ENCODE measurements at regions not wholly inside any gene's neighbourhood (a gene's known extent, or its start where the extent isn't known, plus 50 kb on each side); places are given as distances from the start of the nearest gene placed in this dataset.
"Not testable (repeated sequence)": the region's sequence is repeated elsewhere in the genome, so short reads cannot be mapped to it uniquely, and the experiment has no call there.

DNA sequence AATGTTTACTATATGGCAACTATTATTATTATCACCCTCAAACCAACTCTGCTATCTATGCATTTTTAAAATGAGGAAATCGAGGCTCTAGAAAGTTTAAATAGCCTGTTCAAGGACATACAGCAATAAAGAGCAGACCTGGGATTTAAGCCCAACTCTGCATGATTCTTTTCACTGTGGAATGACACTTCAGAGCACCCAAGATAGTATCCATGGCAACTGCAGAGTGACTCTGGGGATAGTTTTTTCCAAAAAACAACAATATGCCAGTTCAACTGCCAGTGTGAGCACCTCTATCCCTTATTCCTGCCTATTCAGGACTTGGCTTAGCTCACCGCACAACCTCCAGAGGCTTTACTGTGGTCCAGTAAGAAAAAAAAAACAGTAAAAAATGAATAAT is 293.9 kb downstream of the BRINP2 start:
- DNase-seq, result no peak

DNA sequence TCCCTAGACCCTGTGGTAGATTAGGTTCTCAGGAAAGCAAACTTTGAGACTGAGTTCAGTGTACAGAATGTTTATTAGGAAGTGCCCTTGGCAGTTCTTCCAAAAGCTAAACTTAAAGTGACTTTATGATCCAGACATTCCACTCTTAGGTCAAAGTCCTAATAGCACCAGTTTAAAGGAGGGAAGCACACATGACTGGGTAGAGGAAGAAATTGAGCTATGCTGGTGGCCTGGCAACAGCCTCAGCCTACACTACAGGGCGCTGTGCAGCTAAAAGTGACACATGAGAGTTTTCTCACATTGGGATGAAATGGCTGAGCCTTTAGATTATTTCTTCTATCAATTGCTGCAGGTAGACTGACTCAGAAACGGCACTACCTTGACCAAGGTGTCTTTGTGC is 280.4 kb downstream of the BRINP2 start:
- no peak for DNase-seq

DNA sequence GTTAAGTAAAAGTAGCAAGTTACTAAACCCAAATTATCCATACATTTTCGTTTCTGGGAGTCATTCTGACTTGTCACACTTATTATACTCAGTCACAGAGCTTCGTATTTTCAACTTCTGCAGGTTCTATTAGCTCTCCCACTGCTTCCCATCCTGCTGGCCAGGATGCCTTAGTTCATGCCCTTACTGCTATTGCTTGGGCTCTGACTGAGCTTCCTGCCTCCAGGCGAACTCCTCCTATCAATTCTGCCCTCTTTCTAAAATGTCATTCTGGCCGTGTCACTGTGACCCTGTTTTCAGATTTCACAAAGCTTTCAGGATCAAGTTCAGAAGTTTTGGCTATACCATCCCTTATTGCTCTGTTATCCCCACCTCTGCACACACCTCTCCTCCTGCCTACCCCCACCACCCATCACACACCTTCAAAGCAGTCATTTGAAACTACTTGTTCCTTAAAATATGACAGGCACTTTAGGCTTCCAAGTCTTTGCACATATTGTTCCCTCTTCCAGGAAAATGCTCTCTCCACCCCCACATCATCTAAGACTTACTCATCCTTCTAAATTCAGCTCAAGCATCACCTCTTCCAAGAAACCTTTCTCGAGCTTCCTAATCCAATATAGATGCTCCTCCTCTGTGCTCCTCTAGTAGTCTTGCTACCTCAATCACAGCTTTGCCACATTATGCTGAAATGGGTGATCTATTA is 278.0 kb downstream of the BRINP2 start:
- no peak for DNase-seq

DNA sequence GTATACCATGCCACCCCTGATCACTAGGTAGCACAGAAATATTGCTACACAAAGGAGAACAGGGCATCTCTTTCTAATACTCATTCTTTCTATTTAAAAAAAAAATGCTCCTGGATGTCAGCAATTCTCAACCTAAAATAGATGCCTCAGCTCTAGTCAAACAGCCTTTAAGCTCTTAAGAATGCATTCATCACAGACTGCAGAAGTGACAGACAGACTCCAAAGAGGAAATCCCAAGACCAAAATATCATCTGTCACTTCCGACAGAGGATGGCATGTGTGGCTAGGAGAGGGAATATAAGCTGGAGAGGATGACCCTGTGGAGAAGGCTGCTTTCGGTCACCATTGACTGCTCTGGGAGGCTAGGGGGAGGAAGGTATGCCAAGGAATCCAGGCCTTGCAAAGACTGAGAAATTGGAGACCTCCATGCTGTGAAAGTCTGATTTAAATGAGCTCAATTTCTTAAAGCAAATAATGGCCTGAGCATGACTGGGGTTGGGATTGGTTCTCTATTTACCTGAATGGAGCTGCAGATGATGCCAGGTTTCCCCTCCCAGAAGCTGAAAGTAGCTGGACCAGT is 277.4 kb downstream of the BRINP2 start:
- no peak for DNase-seq

DNA sequence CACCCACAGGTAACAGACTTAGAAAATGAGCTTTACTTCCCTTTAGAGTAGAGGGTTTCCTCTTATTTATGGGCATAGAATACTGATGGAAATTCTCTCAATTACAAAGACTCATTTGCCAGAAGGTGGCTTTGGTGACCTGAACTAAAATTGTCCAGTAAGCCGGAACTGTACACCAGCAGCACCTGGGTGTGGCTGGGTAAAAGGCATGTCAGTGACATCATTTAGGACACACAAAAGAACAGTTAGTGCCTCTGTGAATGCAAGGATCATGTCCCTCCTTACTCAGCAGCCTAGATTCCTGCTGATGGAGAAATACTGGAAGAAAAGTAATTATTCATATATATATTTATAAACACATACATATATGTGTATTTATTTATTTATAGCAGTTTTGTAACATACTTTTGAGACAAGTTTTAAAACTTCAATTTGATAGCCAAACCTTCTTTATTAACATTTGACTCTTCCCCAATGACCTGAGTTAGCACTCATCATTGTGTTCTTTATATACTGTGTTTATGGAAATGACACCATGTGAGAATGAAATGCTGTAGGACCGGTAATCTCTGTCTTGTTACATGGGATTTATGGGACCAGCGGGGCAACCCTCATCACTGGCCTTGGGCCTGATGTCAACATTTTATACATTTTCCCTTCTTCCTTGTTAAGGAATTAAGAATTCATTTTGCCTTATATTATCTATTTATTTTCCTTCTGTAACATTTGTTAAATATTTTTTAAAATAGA is 274.4 kb downstream of the BRINP2 start:
- no peak for DNase-seq

DNA sequence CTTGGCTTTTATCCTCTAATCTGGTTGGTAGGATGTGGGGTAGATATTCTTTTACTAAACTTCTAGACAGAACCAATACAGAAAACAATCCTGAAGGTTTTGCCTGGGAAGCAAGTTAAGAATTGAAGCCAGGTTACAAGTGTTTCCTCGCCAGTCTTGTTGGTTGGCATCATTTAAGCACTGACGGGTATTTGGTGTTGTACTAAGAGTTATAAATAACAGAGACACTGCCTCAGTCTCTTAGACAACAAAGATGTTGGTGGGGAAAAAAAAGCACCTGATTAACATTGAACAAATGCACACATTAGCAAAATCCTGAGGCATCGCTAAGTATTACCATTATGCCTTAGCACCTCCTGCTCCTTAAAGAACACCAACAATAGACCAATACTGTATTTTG is 272.2 kb downstream of the BRINP2 start:
- DNase-seq, result no peak

DNA sequence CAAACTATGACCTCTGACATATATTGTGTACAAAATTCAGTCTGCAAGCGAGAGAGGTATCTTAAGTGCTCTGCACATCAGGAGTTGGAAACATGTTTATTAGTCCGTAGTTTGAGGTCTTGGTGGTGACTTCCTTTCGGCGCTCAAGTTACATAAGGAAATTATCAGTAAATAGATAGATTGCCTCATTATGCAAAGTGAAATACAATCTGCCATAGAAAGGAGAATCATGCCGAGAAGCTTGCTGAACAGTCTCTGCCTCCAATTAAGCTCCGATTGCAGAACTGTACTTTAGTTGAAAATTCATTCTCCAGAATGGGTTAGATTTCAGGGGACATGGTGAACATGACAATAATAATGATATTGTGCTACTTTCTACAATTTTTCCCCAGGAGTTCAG is 271.8 kb downstream of the BRINP2 start:
- DNase-seq, result no peak

DNA sequence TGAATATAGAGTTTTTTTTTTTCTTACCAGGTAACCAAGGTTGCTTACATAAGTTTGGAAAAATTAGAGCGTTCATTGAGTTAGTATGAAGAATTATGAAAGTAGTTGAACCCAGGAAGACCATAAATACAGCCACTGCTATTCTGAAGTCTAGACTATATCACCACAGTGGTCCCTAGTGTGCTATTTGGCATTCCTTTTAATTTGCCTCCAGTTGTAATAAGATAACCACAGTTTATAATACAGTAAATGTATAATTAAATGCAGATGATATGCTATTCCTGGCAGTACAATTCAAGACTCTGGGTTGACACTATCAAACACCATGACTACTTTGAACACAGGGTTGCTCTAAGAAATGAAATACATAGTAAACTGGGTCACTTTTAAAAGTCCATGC is 270.5 kb downstream of the BRINP2 start:
- DNase-seq, result no peak

DNA sequence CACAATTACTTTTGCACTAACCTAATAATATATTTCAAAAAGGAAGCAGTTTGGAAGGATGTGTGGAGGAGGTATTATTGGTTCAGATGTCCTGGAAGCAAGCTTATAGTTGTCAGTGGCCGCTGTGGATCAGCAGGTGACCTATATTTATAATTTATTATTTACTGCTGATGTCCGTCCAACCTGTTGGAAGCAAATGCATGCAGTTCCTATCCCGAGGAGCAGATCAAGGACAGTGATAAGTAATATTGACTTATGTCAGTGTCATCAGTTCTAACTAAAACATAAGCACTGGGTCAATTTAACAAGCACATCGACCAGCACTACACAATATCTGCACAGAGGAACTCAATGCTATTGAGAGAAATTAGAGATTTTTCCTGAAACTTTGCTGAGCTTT is 270.1 kb downstream of the BRINP2 start:
- DNase-seq, result no peak

DNA sequence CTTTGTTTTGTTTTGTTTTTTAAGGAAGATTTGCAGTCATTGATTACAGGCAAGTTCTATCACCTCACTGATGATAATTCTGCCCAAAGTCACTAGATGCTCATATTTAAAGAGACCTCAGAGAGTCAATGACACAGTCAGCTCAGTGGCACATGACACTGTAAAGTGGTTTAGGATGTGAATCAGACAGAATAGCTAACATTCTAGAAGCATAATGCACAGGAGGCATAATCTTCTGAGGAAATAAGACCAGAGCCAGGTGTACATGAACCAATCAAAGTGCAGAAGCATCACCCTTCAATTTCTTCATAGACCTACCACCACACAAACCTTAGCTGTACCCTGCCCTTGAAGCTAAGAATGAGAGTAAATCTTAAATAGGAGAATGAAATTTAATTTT is 268.5 kb downstream of the BRINP2 start:
- no peak for DNase-seq

DNA sequence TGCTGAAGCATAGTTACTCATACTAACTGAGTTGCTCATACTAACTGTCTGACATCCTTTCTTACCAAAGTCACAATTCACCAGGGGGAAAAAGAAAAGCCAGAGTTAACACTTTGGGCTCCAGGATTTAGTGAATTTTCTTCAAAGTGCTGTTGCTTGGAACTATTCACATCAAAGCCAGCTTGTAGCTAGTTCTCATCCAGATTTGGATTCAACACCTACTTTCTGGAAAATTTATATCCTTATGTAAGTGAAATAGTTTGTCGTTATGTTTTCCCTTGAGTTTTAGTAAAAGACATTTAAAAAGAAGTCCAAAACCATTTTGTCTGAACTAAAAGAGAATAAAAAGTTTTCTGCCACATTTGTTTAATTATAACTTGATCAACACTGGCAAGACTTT is 264.6 kb downstream of the BRINP2 start:
- no peak for DNase-seq

DNA sequence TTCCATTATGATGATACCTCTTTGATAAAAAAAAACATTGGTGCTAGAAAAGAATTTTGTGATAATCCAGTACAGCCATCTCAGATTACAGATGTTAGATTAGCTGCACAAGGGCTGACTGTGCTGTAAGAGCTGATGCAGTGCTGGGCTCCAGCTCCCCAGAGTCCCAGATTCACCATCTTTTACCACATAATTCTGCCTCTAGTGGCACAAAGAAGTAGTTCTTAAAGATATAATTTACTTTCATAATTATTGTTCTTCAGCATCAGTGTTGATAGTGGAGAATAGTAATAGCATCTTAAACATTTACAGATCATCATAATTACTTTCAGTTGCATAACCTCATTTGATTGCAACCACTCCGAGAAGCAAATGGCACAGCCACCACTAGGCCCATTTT is 262.1 kb downstream of the BRINP2 start:
- DNase-seq, result no peak

DNA sequence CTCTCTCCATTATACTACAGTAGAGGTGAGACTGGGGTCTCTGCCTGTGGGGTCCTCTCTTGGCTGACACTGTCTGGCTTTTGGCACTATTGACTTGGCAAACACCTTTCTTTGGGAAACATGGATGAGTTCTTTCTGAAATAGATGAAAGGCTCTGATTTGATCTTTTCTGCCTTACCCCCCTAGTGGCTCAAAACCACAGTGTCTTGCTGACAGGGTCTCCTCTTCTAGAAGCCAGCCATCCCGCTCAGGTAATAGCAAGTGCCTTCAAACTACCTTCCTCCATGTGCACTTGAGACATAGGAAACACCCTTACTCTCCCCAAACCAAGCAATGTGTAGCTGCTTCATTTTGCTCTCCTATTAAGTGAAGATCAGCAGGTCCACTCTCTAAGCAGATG is 260.4 kb downstream of the BRINP2 start:
- no peak for DNase-seq

DNA sequence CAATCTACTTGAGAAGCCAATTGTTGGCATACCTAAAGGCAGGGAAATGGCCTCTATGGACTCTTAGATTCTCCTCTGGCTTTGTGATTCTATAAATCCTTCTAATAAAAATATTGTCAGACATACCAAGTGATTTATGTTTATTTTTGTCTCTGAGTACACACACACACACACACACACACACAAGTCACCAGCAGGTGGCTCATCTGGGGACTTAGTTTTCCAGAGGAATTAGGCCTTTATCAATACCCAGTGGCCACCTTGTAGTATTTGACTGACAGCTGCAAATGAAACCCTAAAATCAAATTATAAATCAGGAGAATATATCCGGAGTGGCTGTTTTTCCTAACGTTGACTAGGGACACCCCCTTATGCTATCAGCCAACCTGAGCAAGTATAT is 258.5 kb downstream of the BRINP2 start:
- no peak for DNase-seq

DNA sequence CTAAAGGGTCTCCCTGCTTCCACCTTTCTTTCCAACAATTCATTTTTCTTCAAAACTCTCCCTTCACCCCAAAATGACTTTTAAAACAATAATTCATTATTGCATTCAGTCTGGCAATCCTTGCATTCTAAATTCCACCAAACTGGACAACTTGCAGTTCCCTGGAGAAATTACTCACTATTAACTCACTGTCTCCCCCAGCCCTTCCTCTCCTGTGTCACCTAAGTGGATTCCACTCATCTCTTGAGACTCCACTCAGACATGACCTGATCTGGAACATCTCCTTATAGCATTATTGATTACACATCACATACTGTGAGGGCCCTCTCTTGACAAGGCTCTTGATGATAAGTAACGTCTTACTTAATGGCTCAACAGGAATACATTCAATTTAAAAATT is 257.1 kb downstream of the BRINP2 start:
- DNase-seq, result no peak

DNA sequence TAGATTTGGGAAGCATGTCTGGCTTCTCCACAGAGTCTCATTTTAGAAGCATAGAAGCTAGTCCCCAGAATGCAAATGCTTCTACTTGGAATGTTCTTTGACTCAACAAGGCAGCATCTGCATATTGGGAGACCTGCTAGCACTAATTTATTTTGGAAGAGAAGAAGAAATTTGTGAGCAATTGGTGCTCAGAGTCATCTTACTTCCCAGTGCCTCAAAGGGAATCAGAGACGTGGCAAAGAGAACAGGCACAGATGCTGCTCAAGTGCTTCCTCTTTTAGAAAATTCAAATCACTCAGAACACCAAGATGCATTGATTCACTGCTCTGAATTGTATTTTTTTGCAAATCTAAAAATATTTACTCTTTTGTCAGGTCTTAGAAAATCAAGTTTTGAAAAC is 255.7 kb downstream of the BRINP2 start:
- DNase-seq, result no peak

DNA sequence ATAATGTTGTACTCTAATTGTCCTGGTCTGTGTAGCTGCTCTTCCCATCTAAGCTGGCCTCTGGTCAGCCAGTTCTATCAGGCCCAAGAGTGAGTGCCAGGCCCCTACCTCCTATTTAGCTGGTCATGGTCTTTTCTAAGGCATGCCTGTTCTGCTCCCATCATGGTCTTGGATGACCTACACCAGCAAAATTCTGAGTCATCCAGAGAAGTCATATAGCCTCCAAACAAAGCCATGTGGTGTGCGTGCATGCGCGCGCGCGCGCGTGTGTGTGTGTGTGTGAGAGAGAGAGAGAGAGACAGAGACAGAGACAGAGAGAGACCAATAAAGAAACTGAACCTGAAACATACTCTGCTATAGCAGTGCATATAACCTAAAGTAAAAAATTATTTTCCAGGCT is 254.4 kb downstream of the BRINP2 start:
- DNase-seq, result no peak

DNA sequence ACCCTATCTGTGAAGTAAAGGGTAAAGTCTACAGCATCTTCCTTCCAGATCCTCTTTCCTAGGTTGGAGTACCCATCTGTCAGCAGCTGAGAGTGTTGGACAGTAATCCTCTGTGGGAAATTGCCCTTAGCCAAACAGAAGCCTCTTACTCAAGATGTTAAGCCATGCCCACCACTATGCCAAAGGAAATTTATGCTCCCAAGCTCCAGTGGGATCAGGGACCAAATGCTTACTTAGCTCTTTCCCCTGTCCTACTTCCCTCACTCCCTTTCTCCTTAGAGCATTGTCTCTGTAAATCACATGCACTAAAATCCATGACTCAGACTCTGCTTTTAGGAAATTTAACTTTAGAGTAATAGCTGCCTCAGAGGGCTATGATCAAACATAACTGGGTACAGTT is 254.0 kb downstream of the BRINP2 start:
- no peak for DNase-seq

DNA sequence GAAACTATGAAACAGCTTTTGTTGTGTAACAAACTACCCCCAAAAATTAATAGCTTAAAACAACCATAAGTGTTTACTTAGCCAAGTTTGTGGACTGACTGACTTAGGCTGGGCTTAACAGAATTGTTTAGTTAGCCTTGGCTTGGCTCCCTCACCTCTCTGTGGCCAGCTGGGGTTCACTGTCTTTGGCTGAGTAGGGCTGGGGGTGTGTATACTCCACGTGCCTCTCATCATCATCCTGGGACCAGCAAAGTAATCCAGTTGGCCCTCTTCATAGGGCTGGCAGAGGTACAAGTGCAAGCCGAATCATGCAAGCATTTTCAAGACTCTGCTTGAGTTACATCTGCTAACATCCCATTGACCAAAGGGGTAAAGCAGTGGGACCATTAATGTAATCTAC is 252.3 kb downstream of the BRINP2 start:
- DNase-seq, result no peak

DNA sequence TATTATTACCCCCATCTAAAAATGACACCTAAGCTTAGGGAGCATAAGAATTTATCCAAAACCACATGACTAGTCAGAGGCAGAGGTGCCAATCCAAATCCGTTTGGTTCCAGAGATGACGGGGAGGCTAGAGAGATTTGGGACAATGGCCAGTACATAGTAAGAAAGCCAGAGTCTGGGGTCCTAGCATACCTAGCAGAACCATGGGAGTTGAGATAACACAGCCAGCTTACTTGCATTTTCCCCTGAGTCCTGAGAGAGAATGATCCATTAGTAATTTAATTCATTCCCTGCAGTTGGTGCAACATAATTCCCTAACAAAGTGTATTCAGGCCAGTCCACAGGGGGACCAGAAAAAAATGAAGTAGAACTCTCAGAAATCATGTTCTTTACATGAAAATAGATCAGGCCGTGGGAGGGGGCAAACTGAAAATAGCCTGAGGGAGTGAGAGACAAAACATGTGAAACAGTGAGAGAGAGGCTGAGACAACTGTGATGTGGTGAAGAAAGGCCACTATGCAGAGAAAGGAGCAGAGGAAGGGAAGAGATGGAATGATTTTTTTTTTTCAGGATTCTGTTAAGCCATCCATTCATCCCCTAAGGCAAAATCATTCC is 243.3 kb downstream of the BRINP2 start:
- no peak for DNase-seq

DNA sequence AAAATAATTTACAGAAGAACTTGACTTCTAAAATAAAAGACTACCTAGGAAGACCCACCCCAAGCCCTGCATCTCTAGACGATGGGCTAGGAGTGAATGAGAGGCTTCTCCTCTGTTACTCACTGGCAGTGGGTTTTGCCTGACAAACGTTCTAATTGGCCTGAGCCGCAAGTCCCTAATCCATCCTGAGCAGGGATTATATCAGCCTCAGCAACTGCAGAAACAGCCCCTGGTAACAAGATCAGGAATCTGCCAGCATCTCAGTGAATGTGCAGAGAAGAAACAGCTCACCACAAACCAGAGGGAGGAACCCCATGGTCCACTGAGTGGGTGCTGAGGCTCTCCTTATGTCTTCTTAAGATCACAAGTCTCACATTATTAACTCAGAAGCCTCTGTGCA is 240.6 kb downstream of the BRINP2 start:
- DNase-seq, result no peak

DNA sequence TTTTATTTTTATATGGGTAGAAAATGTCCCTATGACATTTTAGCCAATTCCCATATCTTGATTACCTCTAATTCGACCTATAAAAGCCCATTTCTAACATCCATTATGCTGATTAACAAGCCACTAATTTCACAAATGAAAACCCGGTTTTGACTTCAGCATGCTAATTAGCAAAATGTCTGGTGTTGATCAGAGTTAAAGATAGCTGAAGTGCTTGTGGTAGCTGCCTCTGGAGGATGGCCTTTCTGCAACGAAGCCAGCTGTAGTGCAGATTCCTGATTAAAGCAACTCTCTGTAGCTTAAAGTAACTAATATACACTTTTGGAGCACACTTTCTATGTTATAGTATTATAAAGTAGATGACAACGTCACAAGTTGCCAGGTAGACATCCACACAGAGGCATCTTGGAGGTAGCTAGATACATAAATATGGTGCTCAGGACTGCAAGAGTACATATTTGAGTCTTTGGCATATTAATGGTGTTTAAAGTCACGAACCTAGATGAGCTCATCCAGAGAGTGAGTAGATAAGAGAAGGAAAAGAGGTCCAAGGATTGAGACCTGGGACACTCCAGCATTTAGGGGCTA is 239.5 kb downstream of the BRINP2 start:
- DNase-seq, result no peak

DNA sequence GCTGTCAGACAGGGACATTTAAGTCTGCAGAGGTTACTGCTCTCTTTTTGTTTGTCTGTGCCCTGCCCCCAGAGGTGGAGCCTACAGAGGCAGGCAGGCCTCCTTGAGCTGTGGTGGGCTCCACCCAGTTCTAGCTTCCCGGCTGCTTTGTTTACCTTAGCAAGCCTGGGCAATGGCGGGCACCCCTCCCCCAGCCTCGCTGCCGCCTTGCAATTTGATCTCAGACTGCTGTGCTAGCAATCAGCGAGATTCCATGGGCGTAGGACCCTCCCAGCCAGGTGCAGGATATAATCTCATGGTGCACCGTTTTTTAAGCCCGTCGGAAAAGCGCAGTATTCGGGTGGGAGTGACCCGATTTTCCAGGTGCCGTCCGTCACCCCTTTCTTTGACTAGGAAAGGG is 235.6 kb downstream of the BRINP2 start:
- not testable (repeated sequence) for DNase-seq

DNA sequence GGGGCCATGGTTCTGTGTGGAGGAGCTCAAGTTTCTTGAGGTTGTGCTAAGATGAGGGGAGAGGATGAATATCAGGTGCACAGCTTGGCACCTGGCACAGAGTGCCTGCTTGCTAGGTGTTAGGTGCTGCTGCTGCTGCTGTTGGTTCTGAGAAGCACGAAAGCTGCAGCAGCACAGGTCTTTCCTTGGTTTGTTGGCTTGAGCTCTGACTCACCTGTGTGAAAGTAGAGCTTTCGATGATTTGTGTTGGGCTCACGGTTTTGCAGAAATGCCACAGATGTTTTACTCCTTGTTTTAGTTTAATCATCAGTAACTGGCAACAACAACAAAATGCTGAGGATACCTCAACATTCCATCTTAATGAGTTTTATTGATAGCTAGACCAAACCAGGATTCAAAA is 221.6 kb downstream of the BRINP2 start:
- no peak for DNase-seq
